ENCODE measurements at regions not wholly inside any gene's neighbourhood (a gene's known extent, or its start where the extent isn't known, plus 50 kb on each side); places are given as distances from the start of the nearest gene placed in this dataset.

DNA sequence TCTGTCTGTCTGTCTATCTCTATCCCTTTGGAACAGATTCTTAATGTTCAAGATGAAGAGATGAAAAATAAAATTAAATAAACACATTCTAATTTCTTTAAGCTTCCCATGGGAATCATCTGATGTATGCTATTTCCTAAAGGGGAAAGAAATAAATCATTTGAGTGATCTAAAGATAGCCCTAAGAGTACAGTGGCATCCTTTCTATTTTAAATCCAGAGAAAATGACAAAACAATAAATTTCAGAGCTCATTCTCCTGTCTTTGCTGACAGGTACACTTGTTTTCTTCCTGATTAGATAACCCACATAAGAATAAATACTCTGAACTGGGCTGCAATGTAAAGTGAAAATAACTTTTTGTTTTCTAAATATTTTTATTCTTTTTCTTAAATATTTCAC, 550.4 kb downstream of the JRKL start:
- no peak overlapping the region for H3K4me3 ChIP-seq (ENCODE audit: low read depth, low read length)
- TF ChIP-seq CTCF (IDR thresholded peaks at IDR 0.05; ENCODE audit: low read depth, low read length, missing control alignments) = no peak
- in situ Hi-C loops (cut with HindIII; ENCODE audit: low pct_ligation_motif_present, low sequenced_read_pairs) = no loop called here
- no peaks in the 10 kb centered on the region for H3K27me3 ChIP-seq (replicated peaks)
- H3K27ac ChIP-seq = no peak overlapping the region
- DNase-seq = no peak
- H3K36me3 ChIP-seq (replicated peaks) = no peaks in the 10 kb centered on the region

GRCh38 chr11:96942855-96943254, 553.0 kb downstream of the JRKL start:
- Histone ChIP-seq H3K4me3 (ENCODE audit: low read depth, low read length) (no peak overlapping the region), H3K36me3 (replicated peaks) (no peaks in the 10 kb centered on the region), H3K27me3 (replicated peaks) (no peaks in the 10 kb centered on the region), H3K27ac (no peak overlapping the region)
- DNase-seq = no peak
- no peak for TF ChIP-seq CTCF (IDR thresholded peaks at IDR 0.05; ENCODE audit: low read depth, low read length, missing control alignments)
- in situ Hi-C loops (cut with HindIII; ENCODE audit: low pct_ligation_motif_present, low sequenced_read_pairs) = no loop called here

DNA sequence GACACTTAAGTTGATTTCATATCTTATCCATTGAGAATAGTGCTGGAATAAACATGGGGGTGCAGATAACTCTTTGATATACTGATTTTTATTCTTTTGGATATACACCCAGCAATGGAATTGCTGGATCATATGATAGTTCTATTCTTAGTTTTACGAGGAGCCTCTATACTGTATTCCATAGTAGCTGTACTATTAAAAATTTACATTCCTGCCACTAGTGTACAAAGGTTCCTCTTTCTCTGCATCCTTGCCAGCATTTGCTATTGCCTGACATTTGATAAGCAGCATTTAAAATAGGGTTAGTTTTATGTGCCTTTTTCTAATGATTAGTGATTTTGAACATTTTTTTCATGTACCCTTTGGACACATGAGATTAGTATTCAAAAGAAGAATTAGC, 554.2 kb downstream of the JRKL start:
- no peak overlapping the region for H3K27ac ChIP-seq
- H3K27me3 ChIP-seq (replicated peaks) = no peaks in the 10 kb centered on the region
- no peaks in the 10 kb centered on the region for H3K36me3 ChIP-seq (replicated peaks)
- DNase-seq = no peak
- in situ Hi-C loops (cut with HindIII; ENCODE audit: low pct_ligation_motif_present, low sequenced_read_pairs) = no loop called here
- no peak overlapping the region for H3K4me3 ChIP-seq (ENCODE audit: low read depth, low read length)
- TF ChIP-seq CTCF (IDR thresholded peaks at IDR 0.05; ENCODE audit: low read depth, low read length, missing control alignments) = no peak

DNA sequence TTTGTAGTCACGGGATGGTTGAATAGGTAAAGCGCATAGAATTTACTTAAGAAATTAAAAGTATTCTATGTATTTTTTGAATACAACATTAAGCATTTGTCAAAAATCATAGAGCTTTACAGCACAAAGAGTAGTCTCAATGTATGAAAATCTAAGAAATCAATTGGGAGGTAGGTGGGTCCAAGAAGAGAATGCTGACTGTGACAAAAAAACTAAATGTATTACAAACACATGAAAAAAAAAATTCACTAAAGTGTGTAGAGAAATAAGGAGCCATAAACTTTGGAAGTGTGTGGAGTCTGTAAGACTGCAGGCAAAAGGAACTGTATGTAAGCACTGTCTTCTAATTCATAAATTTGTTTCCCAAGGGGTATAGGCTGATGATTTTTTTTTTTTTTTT, 558.3 kb downstream of the JRKL start:
- H3K36me3 ChIP-seq (replicated peaks) = no peaks in the 10 kb centered on the region
- in situ Hi-C loops (cut with HindIII; ENCODE audit: low pct_ligation_motif_present, low sequenced_read_pairs) = no loop called here
- H3K4me3 ChIP-seq (ENCODE audit: low read depth, low read length) = no peak overlapping the region
- H3K27me3 ChIP-seq (replicated peaks) = no peaks in the 10 kb centered on the region
- TF ChIP-seq CTCF (IDR thresholded peaks at IDR 0.05; ENCODE audit: low read depth, low read length, missing control alignments) = no peak
- DNase-seq = no peak
- H3K27ac ChIP-seq = no peak overlapping the region

DNA sequence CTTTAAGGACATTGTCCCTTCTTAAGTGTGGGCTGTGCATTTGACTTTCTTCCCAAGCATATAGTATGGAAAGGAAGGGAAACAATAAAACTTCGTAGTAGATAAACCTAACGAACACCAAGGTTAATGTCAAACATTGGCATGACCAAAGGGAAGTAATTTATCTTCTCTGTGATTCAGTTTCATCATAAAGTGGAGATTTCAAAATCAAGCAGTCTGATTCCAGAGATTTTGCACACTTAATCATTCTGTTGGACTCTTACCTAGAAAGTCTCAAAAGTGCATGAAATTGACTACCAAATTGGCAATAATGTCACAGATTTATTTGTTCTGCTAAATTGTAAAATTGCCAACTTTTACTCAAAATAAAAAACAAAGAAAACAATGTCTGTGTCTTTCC, 559.7 kb downstream of the JRKL start:
- no peak for TF ChIP-seq CTCF (IDR thresholded peaks at IDR 0.05; ENCODE audit: low read depth, low read length, missing control alignments)
- no peak overlapping the region for H3K27ac ChIP-seq
- no peaks in the 10 kb centered on the region for H3K27me3 ChIP-seq (replicated peaks)
- H3K4me3 ChIP-seq (ENCODE audit: low read depth, low read length) = no peak overlapping the region
- no peaks in the 10 kb centered on the region for H3K36me3 ChIP-seq (replicated peaks)
- DNase-seq = no peak
- in situ Hi-C loops (cut with HindIII; ENCODE audit: low pct_ligation_motif_present, low sequenced_read_pairs) = no loop called here

DNA sequence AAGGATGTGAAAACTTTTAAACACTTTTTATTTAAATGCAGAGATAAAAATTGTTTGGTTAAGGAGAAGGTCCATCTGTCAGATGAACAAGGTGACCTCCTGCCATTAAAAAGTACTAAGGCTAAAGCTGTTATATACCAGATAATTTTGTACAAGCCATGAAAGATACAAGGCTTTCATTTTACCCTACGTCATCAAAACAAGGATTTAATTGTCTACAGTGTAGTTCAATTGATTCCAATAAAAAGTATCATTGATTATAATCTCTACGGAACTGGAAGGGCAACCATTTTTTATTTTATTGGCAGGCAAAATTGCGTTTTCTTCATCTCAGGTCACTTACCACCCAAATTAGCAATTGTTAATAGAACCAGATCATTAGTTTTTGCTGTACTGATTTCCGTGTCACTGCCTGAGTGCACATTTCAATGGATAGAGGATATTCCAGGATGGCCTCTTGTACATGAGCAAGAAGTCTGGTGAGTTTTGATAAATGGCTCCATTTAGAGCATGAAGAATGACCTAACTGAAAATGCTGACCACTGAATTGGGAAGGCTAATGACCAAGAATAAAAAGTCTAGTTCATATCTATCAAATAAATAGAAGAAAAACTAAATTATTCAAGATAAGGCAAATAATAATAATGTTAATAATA, 564.9 kb downstream of the JRKL start:
- H3K36me3 ChIP-seq (replicated peaks) = no peaks in the 10 kb centered on the region
- no peak overlapping the region for H3K4me3 ChIP-seq (ENCODE audit: low read depth, low read length)
- DNase-seq = no peak
- no peak overlapping the region for H3K27ac ChIP-seq
- no peaks in the 10 kb centered on the region for H3K27me3 ChIP-seq (replicated peaks)
- no peak for TF ChIP-seq CTCF (IDR thresholded peaks at IDR 0.05; ENCODE audit: low read depth, low read length, missing control alignments)
- in situ Hi-C loops (cut with HindIII; ENCODE audit: low pct_ligation_motif_present, low sequenced_read_pairs) = no loop called here

All from brain microvascular endothelial cell (primary cell).